Breast epithelium (tissue), 3 donors: ENCODE measurements at regions not wholly inside any gene's neighbourhood (a gene's known extent, or its start where the extent isn't known, plus 50 kb on each side); places are given as distances from the start of the nearest gene placed in this dataset.
"Not testable (repeated sequence)": the region's sequence is repeated elsewhere in the genome, so short reads cannot be mapped to it uniquely, and the experiment has no call there.

Source experiments
- CTCF ChIP-seq, 3 donors: fragments of 450-650 bp; IDR thresholded peaks; one replicate each; pipeline ENCODE4 v1.5.1; 2016 to 2017; ENCODE audit warnings: antibody characterized with exemption in 3 of 3, mild to moderate bottlenecking in 3 of 3, moderate library complexity in 3 of 3
- POLR2A ChIP-seq: fragments of 450-650 bp; IDR thresholded peaks from one replicate; pipeline ENCODE4 v1.6.1; 2016; ENCODE audit warnings: antibody characterized with exemption, mild to moderate bottlenecking, moderate library complexity

- TF ChIP-seq POLR2A; CTCF (IDR thresholded peaks at IDR 0.05): not testable (repeated sequence)
Observed at GRCh38 chr14:37784827-37785223, 189.4 kb downstream of the TTC6 start.
